NCI-H1694 treated with DMSO at 0.1 percent for 48 hours (cell line): ENCODE measurements at regions not wholly inside any gene's neighbourhood (a gene's known extent, or its start where the extent isn't known, plus 50 kb on each side); places are given as distances from the start of the nearest gene placed in this dataset.

Experiments used
- DNase-seq: peaks from one replicate; lab custom pipeline; 2025; lab: John Stamatoyannopoulos, UW

DNA sequence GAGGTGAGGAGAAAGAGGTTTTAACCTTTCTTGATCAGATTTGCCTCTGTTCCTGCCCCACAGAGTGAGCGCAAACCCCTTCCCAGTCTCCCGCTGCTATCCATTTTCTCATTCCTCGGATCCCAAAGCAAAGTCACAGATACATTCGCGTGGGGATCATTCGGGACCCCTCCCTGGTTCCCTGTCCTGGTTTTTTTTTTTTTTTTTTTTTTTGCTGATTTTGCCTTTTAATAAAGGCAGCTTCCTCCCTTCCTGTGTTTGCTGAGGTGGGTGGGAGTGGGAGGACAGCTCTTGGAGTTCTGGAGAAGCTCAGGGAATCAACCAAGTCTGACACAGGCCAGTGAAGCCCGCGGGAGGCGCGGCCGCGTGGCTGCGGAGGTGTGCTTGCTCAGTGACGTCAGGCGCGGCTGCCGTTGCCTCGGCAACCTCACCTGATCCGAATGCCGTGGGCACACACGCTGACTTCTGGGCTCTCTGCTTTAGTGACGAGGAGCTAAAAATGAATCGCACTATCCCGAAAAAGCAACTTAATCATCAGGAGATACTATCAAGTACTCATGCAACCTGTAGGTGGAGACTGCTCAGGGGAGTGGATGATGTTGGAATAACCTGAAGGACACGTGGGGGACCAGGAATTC lies 106.4 kb downstream of the TBX19 start:
- DNase-seq: no peak

GRCh38 chr1:168386492-168386891 lies 105.8 kb downstream of the TBX19 start:
- DNase-seq: no peak

- no peak for DNase-seq
These were observed 101.2 kb downstream of the TBX19 start for GRCh38 chr1:168381850-168382249.

DNA sequence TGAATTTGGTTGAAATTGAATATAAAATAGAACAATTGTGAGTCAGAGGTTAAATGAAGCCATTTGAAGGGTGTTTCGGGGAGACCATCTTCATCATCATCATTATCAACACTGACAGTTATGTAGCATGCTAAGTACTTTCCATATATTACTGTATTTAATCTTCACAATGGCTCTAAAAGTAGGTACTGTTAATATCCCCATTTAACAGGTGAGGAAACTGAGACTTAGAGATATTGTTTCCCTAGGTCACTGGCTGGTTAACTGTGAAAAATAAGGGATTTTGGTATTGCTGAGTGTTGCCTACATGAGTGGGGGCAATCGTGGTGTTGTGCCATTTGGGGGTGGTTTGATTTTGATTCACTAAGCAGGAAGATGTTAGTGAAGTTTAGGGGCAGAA lies 100.3 kb downstream of the TBX19 start:
- no peak for DNase-seq

GRCh38 chr1:168379104-168379860 lies 98.6 kb downstream of the TBX19 start:
- DNase-seq: no peak

GRCh38 chr1:168375566-168376300 lies 95.1 kb downstream of the TBX19 start:
- no peak for DNase-seq

DNA sequence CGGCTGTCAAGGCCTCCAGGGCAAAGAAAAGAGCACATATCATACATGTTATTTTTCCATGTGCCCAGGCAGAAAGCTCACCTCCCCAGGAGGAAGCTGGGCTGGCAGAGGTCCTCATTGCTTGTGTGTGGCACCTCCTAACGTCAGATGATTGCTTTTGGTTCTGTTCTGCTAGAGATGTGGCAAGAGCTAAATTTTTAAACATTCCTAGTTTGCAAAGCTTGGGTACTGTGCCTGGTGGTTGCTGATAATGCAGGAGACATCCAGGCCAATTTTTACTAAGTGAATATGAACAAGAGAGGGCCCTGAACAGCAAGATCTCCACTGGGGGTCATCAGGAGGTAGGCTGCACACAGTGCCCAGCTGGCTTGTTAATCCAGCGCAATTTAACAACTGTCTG lies 93.9 kb downstream of the TBX19 start:
- no peak for DNase-seq

GRCh38 chr1:168373869-168374268 lies 93.2 kb downstream of the TBX19 start:
- no peak for DNase-seq

- no peak for DNase-seq
These were observed 92.2 kb downstream of the TBX19 start for GRCh38 chr1:168372861-168373371.

GRCh38 chr1:168372307-168372706 lies 91.6 kb downstream of the TBX19 start:
- no peak for DNase-seq

DNA sequence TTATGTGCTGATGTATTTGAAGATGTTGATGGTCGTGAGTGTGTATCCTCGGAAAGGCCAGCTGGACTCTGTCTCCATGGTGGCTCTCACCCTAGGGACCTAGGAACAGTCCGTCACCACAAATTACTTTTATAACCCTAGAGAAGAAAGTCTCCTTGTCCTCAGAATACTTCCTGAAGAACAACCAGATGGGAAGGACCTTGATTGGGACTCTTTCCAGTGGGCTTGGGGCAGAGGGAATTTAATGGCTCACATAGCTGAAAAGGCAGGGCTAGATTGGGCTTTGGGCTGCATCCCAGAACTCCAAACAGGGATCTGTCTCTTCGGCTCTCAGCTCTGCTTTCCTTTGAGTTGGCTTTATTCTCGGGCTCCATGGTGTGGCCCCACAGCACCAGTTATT lies 90.8 kb downstream of the TBX19 start:
- no peak for DNase-seq

- DNase-seq: no peak
These were observed 89.9 kb downstream of the TBX19 start for GRCh38 chr1:168370586-168370985.

- no peak for DNase-seq
These were observed 89.0 kb downstream of the TBX19 start for GRCh38 chr1:168369655-168370054.

DNA sequence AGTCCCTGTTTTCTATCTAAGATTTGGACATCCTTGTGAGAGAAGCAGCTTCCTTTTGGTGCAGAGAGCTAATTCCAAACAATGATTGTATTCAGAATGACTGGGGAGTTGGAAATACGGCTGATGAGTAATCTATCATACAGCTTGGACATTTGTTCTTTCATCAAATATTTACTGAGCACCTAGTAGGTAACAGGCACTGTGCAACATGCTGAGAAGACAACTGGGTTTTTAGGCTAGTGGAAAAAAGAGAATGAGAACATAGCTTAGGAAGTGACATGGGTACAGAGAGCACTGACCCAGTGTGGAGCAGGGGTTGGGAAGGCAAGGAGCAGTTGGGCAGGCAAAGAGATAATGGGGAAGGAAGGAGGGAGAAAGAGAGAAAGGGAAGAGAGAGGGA lies 87.5 kb downstream of the TBX19 start:
- DNase-seq: no peak

DNA sequence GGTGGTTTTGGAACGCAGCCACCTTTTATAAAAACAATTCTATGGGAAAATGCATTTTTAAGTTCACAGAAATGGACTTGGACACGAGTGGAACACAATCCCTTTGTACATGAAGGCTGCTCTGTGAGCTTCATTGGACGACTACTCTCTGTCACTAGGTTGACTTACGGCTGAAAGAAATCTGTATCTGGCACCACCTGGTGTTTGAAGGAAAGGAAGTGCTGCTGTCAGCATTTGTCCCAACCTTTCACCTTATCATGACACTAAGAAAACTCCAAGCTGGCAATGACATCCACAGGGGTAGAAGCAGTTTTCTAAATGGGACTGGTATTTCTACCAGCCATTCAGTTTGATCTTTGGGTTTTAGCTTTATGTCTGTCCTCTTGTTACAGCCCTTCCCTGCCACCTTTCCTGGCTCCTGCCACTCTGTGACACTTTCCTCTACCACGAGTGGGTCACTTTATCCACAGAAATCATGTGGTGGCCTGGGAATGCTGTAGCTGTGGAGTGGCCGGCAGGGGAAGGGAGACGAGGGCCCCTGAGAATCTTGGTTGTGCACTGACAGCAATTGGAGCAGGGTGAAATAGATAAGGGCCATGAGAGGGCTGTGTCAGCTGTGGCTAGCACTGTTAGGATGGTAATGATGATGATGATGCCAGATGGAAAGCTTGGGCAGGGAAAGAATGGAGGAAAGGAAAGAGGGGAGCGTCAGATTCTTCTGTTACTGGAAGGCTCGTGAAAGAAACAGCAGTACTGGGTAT lies 85.2 kb downstream of the TBX19 start:
- DNase-seq: no peak
